Pancreas (tissue), 10 donors: ENCODE measurements at regions not wholly inside any gene's neighbourhood (a gene's known extent, or its start where the extent isn't known, plus 50 kb on each side); places are given as distances from the start of the nearest gene placed in this dataset.

Experiments
- ATAC-seq, 4 donors: fragments of 200-7000 bp; cut with Tn5 transposase; one replicate each; pipeline versions ENCODE4 v1.8.0 to v1.9.1; 2020; ENCODE audit warnings: mild to moderate bottlenecking in 4 of 4, moderate library complexity in 4 of 4
- DNase-seq, 6 donors: peaks; one replicate each; pipeline ENCODE4 v3.0.0-alpha.2; 2020
- FAIRE-seq: peaks from 2 replicates; lab custom pipeline; 2012; peaks lifted over from hg19 to GRCh38; lab: Jason Lieb, UNC
- H3K27ac ChIP-seq, 4 donors: fragments of 200-600 bp; sonication (generic); 1 replicate in 3 of 4; 2 replicates in 1 of 4; pipeline versions ENCODE4 v1.5.0 to v1.8.0; 2020
- H3K27me3 ChIP-seq, 4 donors: fragments of 200-600 bp; one replicate each; pipeline ENCODE4 v1.8.0; 2021
- H3K36me3 ChIP-seq, 3 donors: fragments of 200-600 bp; sonication (generic) in 1 of 3; one replicate each; pipeline versions ENCODE4 v1.5.0 to v1.8.0; 2020 to 2021
- H3K4me1 ChIP-seq, 3 donors: fragments of 200-600 bp; one replicate each; pipeline ENCODE4 v1.8.0; 2021
- H3K4me3 ChIP-seq, 4 donors: fragments of 200-600 bp; sonication (generic) in 2 of 4; one replicate each; pipeline versions ENCODE4 v1.5.0 to v1.8.0; 2020 to 2021
- H3K9me3 ChIP-seq, 4 donors: fragments of 200-600 bp; one replicate each; pipeline ENCODE4 v1.8.0; 2021
- WGBS, 2 donors: extraction: QIAGEN DNeasy Blood & Tissue Kit; methylation state at CpG; one replicate each; pipeline ENCODE4 v1.1.7; 2013; 5-methylcytosine and 5-hydroxymethylcytosine counted together
- intact Hi-C, 3 donors: fragments of 100-400 bp; cut with DNase I; formaldehyde crosslinking; loops; one replicate each; pipeline versions ENCODE4 v1.11.1 to v1.14.2; 2022
- TF ChIP-seq, protein P1 (sequence below), 4 donors: fragments of 200-600 bp; sonication (generic) in 3 of 4; IDR thresholded peaks; one replicate each; pipeline versions ENCODE4 v1.5.0 to v1.8.0; 2021; ENCODE audit warnings: antibody characterized with exemption in 4 of 4
- donor health status: healthy with polysubstance abuse.
- donor health status: DM: no; HTN: no; CAD: no; lungs with moderate emphysema.
- donor health status: DM: no; HTN: no; CAD: no.
- donor health status: control.
- donor health status: control.
- donor health status: Bipolar disorder and iron deficiency.
- donor health status: DM: yes; HTN: yes; CAD: no.
- donor health status: DM: no; HTN: no; CAD: no.
- donor health status: DM: no; HTN: no; CAD: no.
- donor health status: DM: yes; HTN: yes; CAD: no.

DNA sequence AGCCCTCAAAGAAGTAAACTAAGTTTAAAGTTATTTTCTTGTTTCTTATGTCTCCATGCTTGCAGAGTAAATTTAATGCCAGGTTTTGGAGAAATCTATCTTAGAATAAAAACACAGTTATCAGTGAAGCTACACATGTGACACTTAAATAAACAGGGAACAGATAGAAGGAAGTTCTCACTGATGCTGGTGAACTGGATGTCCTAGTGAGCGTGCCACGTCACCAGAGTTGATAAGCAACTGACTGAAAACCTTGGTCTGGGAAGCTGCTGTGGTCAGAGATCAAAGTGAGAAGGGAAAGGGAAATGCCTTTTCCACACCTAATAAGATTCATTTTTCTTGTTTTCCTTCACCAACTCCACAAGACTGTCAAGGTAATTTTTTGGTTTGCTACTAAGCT is 74.8 kb upstream of the PCED1B start:
- 38 to 54% methylated on average over 2 of the region's 2 CpGs for WGBS, 2 donors
- intact Hi-C loops = no loop called here
- no peaks in the 10 kb centered on the region for H3K36me3 ChIP-seq

DNA sequence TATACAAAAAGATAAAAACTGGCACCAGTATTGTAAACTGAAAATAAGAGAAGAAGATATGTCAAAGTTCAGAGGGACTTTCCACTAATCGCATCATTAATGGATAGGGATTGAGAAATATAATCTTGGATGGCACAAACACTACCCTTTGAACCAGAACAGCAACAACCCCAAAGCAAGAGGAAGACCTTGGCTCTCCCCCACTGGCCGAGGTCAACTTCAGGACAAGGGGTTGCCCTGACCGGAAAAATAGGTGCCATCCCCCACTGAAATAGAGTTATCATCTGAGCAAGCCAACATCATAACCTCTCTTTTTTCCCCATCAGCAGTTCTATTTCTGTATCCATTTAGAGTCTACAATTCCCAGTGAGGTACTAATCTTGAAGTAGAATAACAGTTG is 72.4 kb upstream of the PCED1B start:
- WGBS, 2 donors = 74 to 77% methylated on average over 3 of the region's 3 CpGs
- Histone ChIP-seq H3K9me3 (no peaks in the 10 kb centered on the region), H3K36me3 (no peaks in the 10 kb centered on the region), H3K27me3 (no peaks in the 10 kb centered on the region), H3K4me3 (no peak overlapping the region), H3K4me1 (no peaks in the 10 kb centered on the region), H3K27ac (no peak overlapping the region)
- ATAC-seq (no peak), FAIRE-seq (no peak), DNase-seq (no peak)
- TF ChIP-seq, protein P1, sequence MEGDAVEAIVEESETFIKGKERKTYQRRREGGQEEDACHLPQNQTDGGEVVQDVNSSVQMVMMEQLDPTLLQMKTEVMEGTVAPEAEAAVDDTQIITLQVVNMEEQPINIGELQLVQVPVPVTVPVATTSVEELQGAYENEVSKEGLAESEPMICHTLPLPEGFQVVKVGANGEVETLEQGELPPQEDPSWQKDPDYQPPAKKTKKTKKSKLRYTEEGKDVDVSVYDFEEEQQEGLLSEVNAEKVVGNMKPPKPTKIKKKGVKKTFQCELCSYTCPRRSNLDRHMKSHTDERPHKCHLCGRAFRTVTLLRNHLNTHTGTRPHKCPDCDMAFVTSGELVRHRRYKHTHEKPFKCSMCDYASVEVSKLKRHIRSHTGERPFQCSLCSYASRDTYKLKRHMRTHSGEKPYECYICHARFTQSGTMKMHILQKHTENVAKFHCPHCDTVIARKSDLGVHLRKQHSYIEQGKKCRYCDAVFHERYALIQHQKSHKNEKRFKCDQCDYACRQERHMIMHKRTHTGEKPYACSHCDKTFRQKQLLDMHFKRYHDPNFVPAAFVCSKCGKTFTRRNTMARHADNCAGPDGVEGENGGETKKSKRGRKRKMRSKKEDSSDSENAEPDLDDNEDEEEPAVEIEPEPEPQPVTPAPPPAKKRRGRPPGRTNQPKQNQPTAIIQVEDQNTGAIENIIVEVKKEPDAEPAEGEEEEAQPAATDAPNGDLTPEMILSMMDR (IDR thresholded peaks at IDR 0.05) = no peak
- intact Hi-C loops = no loop called here

More for the DNA sequence above, 74.8 kb upstream of the PCED1B start:
- FAIRE-seq = no peak
- no peak for ATAC-seq
- H3K27ac ChIP-seq = no peak overlapping the region
- no peaks in the 10 kb centered on the region for H3K27me3 ChIP-seq
- H3K9me3 ChIP-seq = no peaks in the 10 kb centered on the region
- no peak for DNase-seq
- H3K4me1 ChIP-seq = no peaks in the 10 kb centered on the region
- TF ChIP-seq, protein P1 (IDR thresholded peaks at IDR 0.05) = no peak
- H3K4me3 ChIP-seq = no peak overlapping the region

DNA sequence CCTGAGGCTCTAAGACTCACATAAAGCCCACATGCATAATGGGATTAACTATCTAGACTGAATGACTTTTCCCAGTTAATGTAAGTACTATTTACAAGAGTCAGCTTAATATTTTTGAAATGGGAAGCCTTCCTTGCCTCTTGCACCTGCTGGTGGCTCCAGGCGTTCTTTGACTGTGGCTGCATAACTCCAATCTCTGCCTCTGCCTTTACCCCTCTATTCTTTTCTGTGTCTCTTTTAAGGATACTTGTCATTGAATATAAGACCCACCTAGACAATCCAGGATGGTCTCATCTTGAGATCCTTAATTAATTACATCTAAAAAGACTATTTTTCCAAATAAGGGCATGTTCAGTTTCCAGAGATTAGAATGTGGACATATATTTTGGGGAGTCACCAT is 66.9 kb upstream of the PCED1B start:
- intact Hi-C loops = no loop called here
- FAIRE-seq (no peak), DNase-seq (no peak), ATAC-seq (no peak)
- no peak overlapping the region for H3K27ac ChIP-seq
- no peak overlapping the region for H3K4me3 ChIP-seq
- WGBS, 2 donors = 79 to 83% methylated on average over 1 of the region's 1 CpG
- no peaks in the 10 kb centered on the region for H3K9me3 ChIP-seq
- no peaks in the 10 kb centered on the region for H3K27me3 ChIP-seq
- H3K36me3 ChIP-seq = no peaks in the 10 kb centered on the region
- TF ChIP-seq, protein P1 (IDR thresholded peaks at IDR 0.05) = no peak
- no peaks in the 10 kb centered on the region for H3K4me1 ChIP-seq

DNA sequence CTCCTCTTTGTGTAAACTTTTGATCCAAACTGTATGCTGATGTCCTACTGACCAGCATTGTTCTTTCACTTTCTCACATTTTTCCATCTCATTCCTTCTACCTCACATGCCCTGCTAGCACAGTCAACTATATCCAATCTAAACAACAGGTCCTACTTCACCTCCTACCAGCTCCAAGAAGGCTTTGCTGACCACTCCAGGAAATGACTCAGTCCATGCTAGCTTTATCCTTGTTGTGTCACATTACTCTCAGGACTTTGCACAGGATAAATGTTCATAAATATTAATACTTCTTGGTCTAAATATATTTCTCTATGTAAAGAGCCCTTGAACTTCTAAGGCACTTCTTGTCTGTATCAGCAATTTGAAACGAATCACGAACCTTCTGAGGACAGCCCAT is 64.9 kb upstream of the PCED1B start:
- Histone ChIP-seq H3K27me3 (no peaks in the 10 kb centered on the region), H3K4me1 (no peaks in the 10 kb centered on the region), H3K27ac (no peak overlapping the region), H3K9me3 (no peaks in the 10 kb centered on the region), H3K4me3 (no peak overlapping the region), H3K36me3 (no peaks in the 10 kb centered on the region)
- no peak for DNase-seq
- FAIRE-seq = no peak
- WGBS, 2 donors = 62 to 68% methylated on average over 2 of the region's 2 CpGs
- no peak for ATAC-seq
- intact Hi-C loops = no loop called here
- TF ChIP-seq, protein P1 (IDR thresholded peaks at IDR 0.05) = no peak

DNA sequence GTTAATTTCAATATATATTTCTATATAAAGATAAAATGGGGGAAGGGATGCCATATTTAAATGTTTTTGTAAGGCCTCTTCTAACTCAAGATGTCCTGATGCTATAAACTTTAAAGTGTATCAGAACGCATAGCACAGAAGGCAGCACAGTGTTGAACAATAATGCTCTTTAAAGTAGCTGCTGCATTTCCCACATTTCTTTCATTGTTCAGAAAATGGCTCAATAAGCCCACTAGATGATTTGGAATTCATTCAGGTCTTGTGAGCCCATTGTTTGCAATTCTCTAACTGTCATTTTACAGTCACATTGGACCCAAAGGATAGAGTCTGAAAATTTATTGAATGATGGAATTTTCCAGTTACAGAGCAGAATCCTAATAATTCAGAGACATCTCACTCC is 64.0 kb upstream of the PCED1B start:
- ATAC-seq (no peak), FAIRE-seq (no peak), DNase-seq (no peak)
- TF ChIP-seq, protein P1 (IDR thresholded peaks at IDR 0.05) = no peak
- no peaks in the 10 kb centered on the region for H3K36me3 ChIP-seq
- 84 to 88% methylated on average over 1 of the region's 1 CpG for WGBS, 2 donors
- H3K4me1 ChIP-seq = no peaks in the 10 kb centered on the region
- no peaks in the 10 kb centered on the region for H3K27me3 ChIP-seq
- H3K9me3 ChIP-seq = no peaks in the 10 kb centered on the region
- no peak overlapping the region for H3K4me3 ChIP-seq
- intact Hi-C loops = no loop called here
- no peak overlapping the region for H3K27ac ChIP-seq
